HepG2 (cell line): ENCODE measurements at regions not wholly inside any gene's neighbourhood (a gene's known extent, or its start where the extent isn't known, plus 50 kb on each side); places are given as distances from the start of the nearest gene placed in this dataset.
A peak's percentile ranks its signal among the peaks of the same experiment; 100 is the strongest.

ENCODE experiments used
- AKNA ChIP-seq: sonication (generic); formaldehyde crosslinking; IDR thresholded peaks from 2 replicates; pipeline ENCODE4 v1.4.0; 2020; ENCODE audit warnings: missing genetic modification reagents, borderline replicate concordance
- ARHGAP35 ChIP-seq: sonication (generic); formaldehyde crosslinking; IDR thresholded peaks from 2 replicates; pipeline ENCODE4 v1.9.0; 2022; ENCODE audit warnings: mild to moderate bottlenecking, inconsistent platforms, moderate library complexity, missing genetic modification reagents, borderline replicate concordance
- ATF7 ChIP-seq, 2 experiments: fragments of 450-650 bp in 1 of 2; sonication (generic) in 1 of 2; formaldehyde crosslinking in 1 of 2; IDR thresholded peaks; 2 replicates each; pipeline versions ENCODE4 v1.4.0 to v1.6.1; 2016 to 2020; ENCODE audit warnings: antibody characterized with exemption in 1 of 2, mild to moderate bottlenecking in 1 of 2, missing genetic modification reagents in 1 of 2
- GLI4 ChIP-seq: sonication (generic); formaldehyde crosslinking; IDR thresholded peaks from 2 replicates; pipeline ENCODE4 v1.5.1; 2020; ENCODE audit warnings: missing genetic modification reagents, mild to moderate bottlenecking, moderate library complexity, borderline replicate concordance
- IKZF5 ChIP-seq: IDR thresholded peaks from 2 replicates; pipeline ENCODE4 v1.6.1; 2018; ENCODE audit warnings: missing genetic modification reagents, mild to moderate bottlenecking, missing compliant biosample characterization
- JARID2 ChIP-seq: sonication (generic); formaldehyde crosslinking; IDR thresholded peaks from 2 replicates; pipeline ENCODE4 v1.8.1; 2023; ENCODE audit warnings: missing genetic modification reagents, inconsistent platforms; ENCODE audit not compliant: insufficient replicate concordance
- KLF6 ChIP-seq: IDR thresholded peaks from 2 replicates; pipeline ENCODE4 v1.8.0; 2016; ENCODE audit warnings: missing biosample characterization, missing genetic modification reagents
- NCOA1 ChIP-seq: sonication (generic); formaldehyde crosslinking; IDR thresholded peaks from 2 replicates; pipeline ENCODE4 v1.9.0; 2021; ENCODE audit warnings: missing genetic modification reagents
- SALL2 ChIP-seq: sonication (generic); formaldehyde crosslinking; IDR thresholded peaks from 2 replicates; pipeline ENCODE4 v1.8.1; 2023; ENCODE audit warnings: mild to moderate bottlenecking, missing genetic modification reagents, inconsistent platforms
- THAP11 ChIP-seq: IDR thresholded peaks from 2 replicates; pipeline ENCODE4 v1.6.1; 2016; ENCODE audit warnings: missing biosample characterization, missing genetic modification reagents
- TRIM22 ChIP-seq: fragments of 450-650 bp; IDR thresholded peaks from 2 replicates; pipeline ENCODE4 v1.6.1; 2017
- ZFP91 ChIP-seq: sonication (generic); formaldehyde crosslinking; IDR thresholded peaks from 2 replicates; pipeline ENCODE4 v1.9.0; 2022; ENCODE audit warnings: missing genetic modification reagents, mild to moderate bottlenecking, borderline replicate concordance
- ZNF432 ChIP-seq: sonication (generic); formaldehyde crosslinking; IDR thresholded peaks from 2 replicates; pipeline ENCODE4 v1.5.0; 2020; ENCODE audit warnings: missing genetic modification reagents, mild to moderate bottlenecking, borderline replicate concordance
- ZNF496 ChIP-seq: sonication (generic); formaldehyde crosslinking; IDR thresholded peaks from 2 replicates; pipeline ENCODE4 v1.8.1; 2023; ENCODE audit warnings: mild to moderate bottlenecking, moderate library complexity, missing genetic modification reagents; ENCODE audit not compliant: insufficient replicate concordance
- ZNF512 ChIP-seq: sonication (generic); formaldehyde crosslinking; IDR thresholded peaks from 2 replicates; pipeline ENCODE4 v1.4.0; 2020; ENCODE audit warnings: mild to moderate bottlenecking, missing genetic modification reagents
- ZNF670 ChIP-seq: sonication (generic); formaldehyde crosslinking; IDR thresholded peaks from 2 replicates; pipeline ENCODE4 v1.8.0; 2022; ENCODE audit warnings: mild to moderate bottlenecking, missing genetic modification reagents, borderline replicate concordance

- TF ChIP-seq AKNA (CRISPR knock-in tag) (no peak), ZNF432 (CRISPR knock-in tag) (no peak), KLF6 (CRISPR knock-in tag) (peak; percentile 79), ATF7 (IDR thresholded peaks at IDR 0.05) (no peak), ATF7 (CRISPR knock-in tag; IDR thresholded peaks at IDR 0.05) (no peak; the same call in none of the 2 replicates), TRIM22 (no peak), NCOA1 (CRISPR knock-in tag) (peak; percentile 93), ZNF670 (CRISPR knock-in tag) (peak; percentile 81; the same call in 1 of the 2 replicates), THAP11 (CRISPR knock-in tag) (peak; percentile 84), ZNF512 (no peak), GLI4 (CRISPR knock-in tag) (no peak), ARHGAP35 (CRISPR knock-in tag) (peak; percentile 39; the same call in 1 of the 2 replicates), ZNF496 (no peak), SALL2 (0 out of 2 replicates have a peak, but pooled peaks have one; percentile 78), JARID2 (CRISPR knock-in tag) (peak; percentile 47), ZFP91 (peak; percentile 78; the same call in 1 of the 2 replicates), IKZF5 (peak; percentile 95)
Measured at GRCh38 chr2:42978175-42978886, 185.9 kb upstream of the HAAO start (continued).
